ENCODE measurements at regions not wholly inside any gene's neighbourhood (a gene's known extent, or its start where the extent isn't known, plus 50 kb on each side); places are given as distances from the start of the nearest gene placed in this dataset.

GRCh38 chr14:22152161-22152870 lies 436.7 kb downstream of the DAD1 start:
- no peaks in the 10 kb centered on the region for H3K36me3 ChIP-seq (replicated peaks in 1 of 2)
- TF ChIP-seq POLR2A (IDR thresholded peaks at IDR 0.05) = no peak
- TF ChIP-seq, protein P1, sequence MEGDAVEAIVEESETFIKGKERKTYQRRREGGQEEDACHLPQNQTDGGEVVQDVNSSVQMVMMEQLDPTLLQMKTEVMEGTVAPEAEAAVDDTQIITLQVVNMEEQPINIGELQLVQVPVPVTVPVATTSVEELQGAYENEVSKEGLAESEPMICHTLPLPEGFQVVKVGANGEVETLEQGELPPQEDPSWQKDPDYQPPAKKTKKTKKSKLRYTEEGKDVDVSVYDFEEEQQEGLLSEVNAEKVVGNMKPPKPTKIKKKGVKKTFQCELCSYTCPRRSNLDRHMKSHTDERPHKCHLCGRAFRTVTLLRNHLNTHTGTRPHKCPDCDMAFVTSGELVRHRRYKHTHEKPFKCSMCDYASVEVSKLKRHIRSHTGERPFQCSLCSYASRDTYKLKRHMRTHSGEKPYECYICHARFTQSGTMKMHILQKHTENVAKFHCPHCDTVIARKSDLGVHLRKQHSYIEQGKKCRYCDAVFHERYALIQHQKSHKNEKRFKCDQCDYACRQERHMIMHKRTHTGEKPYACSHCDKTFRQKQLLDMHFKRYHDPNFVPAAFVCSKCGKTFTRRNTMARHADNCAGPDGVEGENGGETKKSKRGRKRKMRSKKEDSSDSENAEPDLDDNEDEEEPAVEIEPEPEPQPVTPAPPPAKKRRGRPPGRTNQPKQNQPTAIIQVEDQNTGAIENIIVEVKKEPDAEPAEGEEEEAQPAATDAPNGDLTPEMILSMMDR (IDR thresholded peaks at IDR 0.05) = no peak
- 66 to 90% (median 77%) methylated on average over 3 of the region's 3 CpGs for WGBS, 4 donors
- H3K27ac ChIP-seq = no peak overlapping the region
- H3K9me3 ChIP-seq (replicated peaks in 1 of 3) = no peaks in the 10 kb centered on the region
- H3K27me3 ChIP-seq = no peaks in the 10 kb centered on the region
- DNase-seq = no peak
- H3K4me1 ChIP-seq (replicated peaks in 1 of 2) = no peaks in the 10 kb centered on the region
- intact Hi-C loops (cut with DNase I) = no loop called here
- no peak overlapping the region for H3K4me3 ChIP-seq

DNA sequence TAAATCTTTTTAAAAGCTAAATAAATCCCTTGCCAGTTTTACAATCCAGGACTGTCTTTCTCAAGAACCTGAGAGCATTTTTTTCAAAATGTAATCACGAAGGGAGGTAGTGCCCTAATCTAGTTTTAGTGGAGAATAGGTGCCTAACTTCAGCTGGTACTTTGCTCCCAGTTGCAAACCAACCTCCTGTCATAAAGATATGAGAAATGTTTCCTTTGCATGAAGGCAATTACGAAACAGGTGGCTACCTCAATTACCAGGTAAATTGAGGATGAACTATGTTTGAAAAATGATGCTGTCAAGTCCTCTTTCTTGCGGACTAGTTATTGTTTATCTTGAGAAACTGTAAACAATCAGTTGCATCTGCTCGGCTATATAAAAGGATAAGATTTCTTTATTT lies 437.9 kb downstream of the DAD1 start:
- 75 to 84% (median 77%) methylated on average over 4 of the region's 4 CpGs for WGBS, 4 donors
- Histone ChIP-seq H3K27ac (no peak overlapping the region), H3K4me1 (replicated peaks in 1 of 2) (no peaks in the 10 kb centered on the region), H3K9me3 (replicated peaks in 1 of 3) (no peaks in the 10 kb centered on the region), H3K36me3 (replicated peaks in 1 of 2) (no peaks in the 10 kb centered on the region), H3K27me3 (no peaks in the 10 kb centered on the region), H3K4me3 (no peak overlapping the region)
- no peak for DNase-seq
- intact Hi-C loops (cut with DNase I) = no loop called here
- TF ChIP-seq, protein P1 (IDR thresholded peaks at IDR 0.05) = no peak
- TF ChIP-seq POLR2A (IDR thresholded peaks at IDR 0.05) = no peak

GRCh38 chr14:22149058-22149457 lies 440.0 kb downstream of the DAD1 start:
- TF ChIP-seq, protein P1 (IDR thresholded peaks at IDR 0.05) = no peak
- no peak for TF ChIP-seq POLR2A (IDR thresholded peaks at IDR 0.05)
- WGBS, 4 donors = 81 to 89% (median 83%) methylated on average over 3 of the region's 3 CpGs
- intact Hi-C loops (cut with DNase I) = no loop called here
- H3K4me1 ChIP-seq (replicated peaks in 1 of 2) = no peaks in the 10 kb centered on the region
- H3K9me3 ChIP-seq (replicated peaks in 1 of 3) = no peaks in the 10 kb centered on the region
- no peak overlapping the region for H3K4me3 ChIP-seq
- no peak for DNase-seq
- H3K36me3 ChIP-seq (replicated peaks in 1 of 2) = no peaks in the 10 kb centered on the region
- H3K27me3 ChIP-seq = no peaks in the 10 kb centered on the region
- no peak overlapping the region for H3K27ac ChIP-seq

GRCh38 chr14:22147716-22148115 lies 441.3 kb downstream of the DAD1 start:
- TF ChIP-seq, protein P1 (IDR thresholded peaks at IDR 0.05) = no peak
- TF ChIP-seq POLR2A (IDR thresholded peaks at IDR 0.05) = no peak
- Histone ChIP-seq H3K4me3 (no peak overlapping the region), H3K27ac (no peak overlapping the region), H3K4me1 (replicated peaks in 1 of 2) (no peaks in the 10 kb centered on the region), H3K36me3 (replicated peaks in 1 of 2) (no peaks in the 10 kb centered on the region), H3K27me3 (no peaks in the 10 kb centered on the region), H3K9me3 (replicated peaks in 1 of 3) (no peaks in the 10 kb centered on the region)
- DNase-seq = no peak
- WGBS, 4 donors = 81 to 84% (median 83%) methylated on average over 3 of the region's 3 CpGs
- intact Hi-C loops (cut with DNase I) = no loop called here

Data from adrenal gland (tissue), 9 donors.